Ishikawa (cell line): ENCODE measurements at regions not wholly inside any gene's neighbourhood (a gene's known extent, or its start where the extent isn't known, plus 50 kb on each side); places are given as distances from the start of the nearest gene placed in this dataset.

Experiments
- CEBPB ChIP-seq: IDR thresholded peaks from 2 replicates; pipeline ENCODE4 v1.6.1; 2012
- CREB1 ChIP-seq: IDR thresholded peaks from 2 replicates; pipeline ENCODE4 v1.6.1; 2012; ENCODE audit warnings: low read depth
- EGR1 ChIP-seq: IDR thresholded peaks from 2 replicates; pipeline ENCODE4 v1.6.1; 2012
- EP300 ChIP-seq: IDR thresholded peaks from 2 replicates; pipeline ENCODE4 v1.6.1; 2012; ENCODE audit warnings: borderline replicate concordance
- FOXM1 ChIP-seq: IDR thresholded peaks from 2 replicates; pipeline ENCODE4 v1.6.1; 2012; ENCODE audit warnings: low read depth, borderline replicate concordance
- MAX ChIP-seq: IDR thresholded peaks from 2 replicates; pipeline ENCODE4 v1.6.1; 2012
- NFIC ChIP-seq: IDR thresholded peaks from 2 replicates; pipeline ENCODE4 v1.6.1; 2012
- RAD21 ChIP-seq: IDR thresholded peaks from 2 replicates; pipeline ENCODE4 v1.6.1; 2012; ENCODE audit warnings: low read depth
- TAF1 ChIP-seq: IDR thresholded peaks from 2 replicates; pipeline ENCODE4 v1.6.1; 2012; ENCODE audit warnings: low read depth, mild to moderate bottlenecking
- TCF12 ChIP-seq: IDR thresholded peaks from 2 replicates; pipeline ENCODE4 v1.6.1; 2012; ENCODE audit warnings: low read depth
- TEAD4 ChIP-seq: IDR thresholded peaks from 2 replicates; pipeline ENCODE4 v1.6.1; 2012
- YY1 ChIP-seq: IDR thresholded peaks from 2 replicates; pipeline ENCODE4 v1.6.1; 2012; ENCODE audit warnings: low read depth
- ZBTB7A ChIP-seq: IDR thresholded peaks from 2 replicates; pipeline ENCODE4 v1.6.1; 2012; ENCODE audit warnings: low read depth
- TF ChIP-seq, protein P1 (sequence below): IDR thresholded peaks from 2 replicates; pipeline ENCODE4 v1.6.1; 2012; ENCODE audit warnings: low read depth, mild to moderate bottlenecking
- TF ChIP-seq, protein P2 (sequence below): IDR thresholded peaks from 2 replicates; pipeline ENCODE4 v1.6.1; 2012

GRCh38 chr1:67897270-67897949 lies 64.1 kb upstream of the GNG12 start:
- TF ChIP-seq, protein P1, sequence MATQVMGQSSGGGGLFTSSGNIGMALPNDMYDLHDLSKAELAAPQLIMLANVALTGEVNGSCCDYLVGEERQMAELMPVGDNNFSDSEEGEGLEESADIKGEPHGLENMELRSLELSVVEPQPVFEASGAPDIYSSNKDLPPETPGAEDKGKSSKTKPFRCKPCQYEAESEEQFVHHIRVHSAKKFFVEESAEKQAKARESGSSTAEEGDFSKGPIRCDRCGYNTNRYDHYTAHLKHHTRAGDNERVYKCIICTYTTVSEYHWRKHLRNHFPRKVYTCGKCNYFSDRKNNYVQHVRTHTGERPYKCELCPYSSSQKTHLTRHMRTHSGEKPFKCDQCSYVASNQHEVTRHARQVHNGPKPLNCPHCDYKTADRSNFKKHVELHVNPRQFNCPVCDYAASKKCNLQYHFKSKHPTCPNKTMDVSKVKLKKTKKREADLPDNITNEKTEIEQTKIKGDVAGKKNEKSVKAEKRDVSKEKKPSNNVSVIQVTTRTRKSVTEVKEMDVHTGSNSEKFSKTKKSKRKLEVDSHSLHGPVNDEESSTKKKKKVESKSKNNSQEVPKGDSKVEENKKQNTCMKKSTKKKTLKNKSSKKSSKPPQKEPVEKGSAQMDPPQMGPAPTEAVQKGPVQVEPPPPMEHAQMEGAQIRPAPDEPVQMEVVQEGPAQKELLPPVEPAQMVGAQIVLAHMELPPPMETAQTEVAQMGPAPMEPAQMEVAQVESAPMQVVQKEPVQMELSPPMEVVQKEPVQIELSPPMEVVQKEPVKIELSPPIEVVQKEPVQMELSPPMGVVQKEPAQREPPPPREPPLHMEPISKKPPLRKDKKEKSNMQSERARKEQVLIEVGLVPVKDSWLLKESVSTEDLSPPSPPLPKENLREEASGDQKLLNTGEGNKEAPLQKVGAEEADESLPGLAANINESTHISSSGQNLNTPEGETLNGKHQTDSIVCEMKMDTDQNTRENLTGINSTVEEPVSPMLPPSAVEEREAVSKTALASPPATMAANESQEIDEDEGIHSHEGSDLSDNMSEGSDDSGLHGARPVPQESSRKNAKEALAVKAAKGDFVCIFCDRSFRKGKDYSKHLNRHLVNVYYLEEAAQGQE = no peak
- TF ChIP-seq EP300 (no peak), ZBTB7A (no peak), EGR1 (no peak), FOXM1 (no peak), CEBPB (no peak), TCF12 (no peak), YY1 (no peak), TEAD4 (no peak), TAF1 (no peak), RAD21 (no peak), MAX (no peak)
- TF ChIP-seq, protein P2, sequence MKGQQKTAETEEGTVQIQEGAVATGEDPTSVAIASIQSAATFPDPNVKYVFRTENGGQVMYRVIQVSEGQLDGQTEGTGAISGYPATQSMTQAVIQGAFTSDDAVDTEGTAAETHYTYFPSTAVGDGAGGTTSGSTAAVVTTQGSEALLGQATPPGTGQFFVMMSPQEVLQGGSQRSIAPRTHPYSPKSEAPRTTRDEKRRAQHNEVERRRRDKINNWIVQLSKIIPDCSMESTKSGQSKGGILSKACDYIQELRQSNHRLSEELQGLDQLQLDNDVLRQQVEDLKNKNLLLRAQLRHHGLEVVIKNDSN = no peak

GRCh38 chr1:67896826-67897225 lies 63.6 kb upstream of the GNG12 start:
- no peak for TF ChIP-seq MAX
- no peak for TF ChIP-seq CEBPB
- no peak for TF ChIP-seq EP300
- TF ChIP-seq TAF1 = no peak
- no peak for TF ChIP-seq YY1
- TF ChIP-seq FOXM1 = no peak
- TF ChIP-seq ZBTB7A = no peak
- no peak for TF ChIP-seq TEAD4
- TF ChIP-seq NFIC = no peak
- TF ChIP-seq RAD21 = no peak
- TF ChIP-seq CREB1 = no peak
- TF ChIP-seq EGR1 = no peak
- TF ChIP-seq, protein P2 = no peak
- TF ChIP-seq, protein P1 = no peak

DNA sequence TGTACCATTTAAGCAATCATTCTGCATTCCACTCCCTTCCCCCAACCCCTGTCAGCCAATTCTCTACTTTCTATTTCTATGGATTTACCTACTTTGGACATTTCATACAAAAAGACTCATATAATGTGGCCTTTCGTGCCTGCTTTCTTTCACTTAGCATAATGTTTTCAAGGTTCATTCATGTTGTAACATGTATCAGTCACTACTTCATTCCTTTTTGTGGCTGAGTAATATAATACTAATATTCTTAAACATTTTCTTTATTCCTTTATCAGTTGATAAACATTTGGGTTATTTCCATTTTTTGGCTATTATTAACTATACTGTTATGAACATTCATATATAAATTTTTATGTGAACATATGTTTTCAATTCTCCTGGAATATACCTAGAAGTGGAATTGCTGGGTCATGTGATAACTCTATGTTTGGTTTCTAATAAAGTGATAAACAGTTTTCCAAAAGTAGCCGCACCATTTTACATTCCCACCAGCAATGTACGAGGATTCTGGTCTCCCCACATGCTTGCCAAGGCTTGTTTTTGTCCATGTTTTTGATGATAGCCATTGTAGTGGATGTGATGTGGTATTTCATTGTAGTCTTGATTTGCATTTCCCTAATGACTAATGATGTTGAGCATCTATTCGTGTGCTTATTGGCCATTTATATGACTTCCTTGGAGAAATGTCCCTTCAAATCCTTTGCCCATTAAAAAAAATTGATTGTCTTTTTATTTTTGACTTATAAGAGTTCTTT lies 61.9 kb upstream of the GNG12 start:
- TF ChIP-seq RAD21 = no peak
- TF ChIP-seq EGR1 = no peak
- TF ChIP-seq FOXM1 = no peak
- TF ChIP-seq MAX = no peak
- TF ChIP-seq NFIC = no peak
- TF ChIP-seq YY1 = no peak
- TF ChIP-seq EP300 = no peak
- TF ChIP-seq ZBTB7A = no peak
- TF ChIP-seq, protein P2 = no peak
- TF ChIP-seq TEAD4 = no peak
- TF ChIP-seq, protein P1 = no peak
- TF ChIP-seq TCF12 = no peak
- TF ChIP-seq TAF1 = no peak
- TF ChIP-seq CEBPB = no peak
- no peak for TF ChIP-seq CREB1
